K562 (cell line): ENCODE measurements at regions not wholly inside any gene's neighbourhood (a gene's known extent, or its start where the extent isn't known, plus 50 kb on each side); places are given as distances from the start of the nearest gene placed in this dataset.

Source experiments
- JUNB ChIP-seq: fragments of 450-650 bp; formaldehyde crosslinking; conservative IDR thresholded peaks from 2 replicates; pipeline ENCODE4 v1.4.0; 2020; ENCODE audit warnings: mild to moderate bottlenecking
- NCOR1 ChIP-seq: fragments of 450-650 bp; IDR thresholded peaks from 2 replicates; pipeline ENCODE4 v1.6.1; 2016; ENCODE audit warnings: mild to moderate bottlenecking, moderate library complexity
- SIRT6 ChIP-seq: IDR thresholded peaks from one replicate; pipeline ENCODE4 v1.6.1; 2012; ENCODE audit warnings: low read depth, mild to moderate bottlenecking, control low read depth, inconsistent platforms, low read length, moderate library complexity
- TF ChIP-seq, protein P1 (sequence below): fragments of 450-650 bp; IDR thresholded peaks from 2 replicates; pipeline ENCODE4 v1.6.1; 2016; ENCODE audit warnings: missing biosample characterization, missing genetic modification characterization
- TF ChIP-seq, protein P2 (sequence below): fragments of 450-650 bp; IDR thresholded peaks from 2 replicates; pipeline ENCODE4 v1.6.1; 2018; ENCODE audit warnings: mild to moderate bottlenecking, low read depth; ENCODE audit not compliant: partially characterized antibody
- TF ChIP-seq, protein P3 (sequence below): fragments of 250-450 bp; sonication (Bioruptor Pico); IDR thresholded peaks from 2 replicates; pipeline ENCODE4 v1.5.1; 2021; ENCODE audit warnings: mild to moderate bottlenecking

DNA sequence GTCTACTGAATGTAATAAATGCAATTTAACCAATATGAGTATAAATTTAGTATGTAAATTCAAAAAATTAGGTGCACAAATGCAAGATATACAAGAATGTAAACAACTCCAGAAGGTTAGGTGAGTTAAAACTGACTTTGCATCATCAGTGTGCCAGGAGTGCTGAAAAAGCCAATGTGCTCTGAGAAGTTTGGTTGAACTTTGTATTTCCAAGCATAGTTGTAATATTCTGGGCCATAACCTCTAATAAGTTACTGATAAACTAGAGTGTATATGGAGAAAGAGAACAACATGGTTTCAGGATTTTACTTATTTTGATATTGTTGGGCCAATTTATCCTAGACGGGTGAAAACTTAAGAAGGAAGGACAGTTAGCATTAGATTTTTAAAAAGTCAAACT lies 876.9 kb upstream of the GHITM start (continued):
- TF ChIP-seq, protein P1, sequence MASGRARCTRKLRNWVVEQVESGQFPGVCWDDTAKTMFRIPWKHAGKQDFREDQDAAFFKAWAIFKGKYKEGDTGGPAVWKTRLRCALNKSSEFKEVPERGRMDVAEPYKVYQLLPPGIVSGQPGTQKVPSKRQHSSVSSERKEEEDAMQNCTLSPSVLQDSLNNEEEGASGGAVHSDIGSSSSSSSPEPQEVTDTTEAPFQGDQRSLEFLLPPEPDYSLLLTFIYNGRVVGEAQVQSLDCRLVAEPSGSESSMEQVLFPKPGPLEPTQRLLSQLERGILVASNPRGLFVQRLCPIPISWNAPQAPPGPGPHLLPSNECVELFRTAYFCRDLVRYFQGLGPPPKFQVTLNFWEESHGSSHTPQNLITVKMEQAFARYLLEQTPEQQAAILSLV (tag), result no peak
- no peak for TF ChIP-seq JUNB (CRISPR knock-in tag)
- TF ChIP-seq, protein P2, sequence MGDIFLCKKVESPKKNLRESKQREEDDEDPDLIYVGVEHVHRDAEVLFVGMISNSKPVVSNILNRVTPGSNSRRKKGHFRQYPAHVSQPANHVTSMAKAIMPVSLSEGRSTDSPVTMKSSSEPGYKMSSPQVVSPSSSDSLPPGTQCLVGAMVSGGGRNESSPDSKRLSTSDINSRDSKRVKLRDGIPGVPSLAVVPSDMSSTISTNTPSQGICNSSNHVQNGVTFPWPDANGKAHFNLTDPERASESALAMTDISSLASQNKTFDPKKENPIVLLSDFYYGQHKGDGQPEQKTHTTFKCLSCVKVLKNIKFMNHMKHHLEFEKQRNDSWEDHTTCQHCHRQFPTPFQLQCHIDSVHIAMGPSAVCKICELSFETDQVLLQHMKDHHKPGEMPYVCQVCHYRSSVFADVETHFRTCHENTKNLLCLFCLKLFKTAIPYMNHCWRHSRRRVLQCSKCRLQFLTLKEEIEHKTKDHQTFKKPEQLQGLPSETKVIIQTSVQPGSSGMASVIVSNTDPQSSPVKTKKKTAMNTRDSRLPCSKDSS, result no peak
- TF ChIP-seq, protein P3, sequence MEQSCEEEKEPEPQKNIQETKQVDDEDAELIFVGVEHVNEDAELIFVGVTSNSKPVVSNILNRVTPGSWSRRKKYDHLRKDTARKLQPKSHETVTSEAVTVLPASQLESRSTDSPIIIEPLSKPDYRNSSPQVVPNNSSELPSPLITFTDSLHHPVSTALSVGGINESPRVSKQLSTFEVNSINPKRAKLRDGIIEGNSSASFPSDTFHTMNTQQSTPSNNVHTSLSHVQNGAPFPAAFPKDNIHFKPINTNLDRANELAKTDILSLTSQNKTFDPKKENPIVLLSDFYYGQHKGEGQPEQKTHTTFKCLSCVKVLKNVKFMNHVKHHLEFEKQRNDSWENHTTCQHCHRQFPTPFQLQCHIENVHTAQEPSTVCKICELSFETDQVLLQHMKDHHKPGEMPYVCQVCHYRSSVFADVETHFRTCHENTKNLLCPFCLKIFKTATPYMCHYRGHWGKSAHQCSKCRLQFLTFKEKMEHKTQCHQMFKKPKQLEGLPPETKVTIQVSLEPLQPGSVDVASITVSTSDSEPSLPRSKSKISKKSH (CRISPR knock-in tag), result no peak
- TF ChIP-seq NCOR1, result no peak
- TF ChIP-seq SIRT6, result no peak
